D721Med (cell line): ENCODE measurements at regions not wholly inside any gene's neighbourhood (a gene's known extent, or its start where the extent isn't known, plus 50 kb on each side); places are given as distances from the start of the nearest gene placed in this dataset.

Experiments
- DNase-seq: peaks from one replicate; pipeline ENCODE4 v3.0.0; 2011; ENCODE audit warnings: low spot score; ENCODE audit not compliant: insufficient read length
- FAIRE-seq: peaks from 2 replicates; lab custom pipeline; 2011; peaks lifted over from hg19 to GRCh38; lab: Jason Lieb, UNC
- TF ChIP-seq, protein P1 (sequence below): IDR thresholded peaks from 2 replicates; pipeline ENCODE4 v1.5.1; 2012; ENCODE audit warnings: mild to moderate bottlenecking, control low read depth; ENCODE audit not compliant: insufficient read depth; ENCODE audit errors: missing control alignments

DNA sequence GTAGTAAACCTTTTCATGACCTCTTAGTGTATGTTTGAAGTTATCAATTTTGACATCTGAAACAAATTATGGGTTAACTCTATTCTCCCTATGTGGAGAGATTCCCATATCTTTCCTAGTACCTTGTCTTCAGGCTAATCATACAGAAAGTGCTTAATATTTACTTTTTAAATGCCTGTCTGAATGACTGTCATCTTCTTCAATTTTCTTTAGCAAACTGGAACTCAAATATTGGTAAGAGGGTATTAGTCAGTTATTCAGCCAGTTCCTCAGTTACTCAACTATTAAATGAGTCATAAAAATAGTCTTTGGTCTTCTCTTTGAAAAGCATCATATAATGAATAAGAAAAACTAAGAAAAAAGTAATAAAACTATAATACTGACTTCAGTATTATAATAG, 1038.0 kb upstream of the PIK3C3 start:
- TF ChIP-seq, protein P1, sequence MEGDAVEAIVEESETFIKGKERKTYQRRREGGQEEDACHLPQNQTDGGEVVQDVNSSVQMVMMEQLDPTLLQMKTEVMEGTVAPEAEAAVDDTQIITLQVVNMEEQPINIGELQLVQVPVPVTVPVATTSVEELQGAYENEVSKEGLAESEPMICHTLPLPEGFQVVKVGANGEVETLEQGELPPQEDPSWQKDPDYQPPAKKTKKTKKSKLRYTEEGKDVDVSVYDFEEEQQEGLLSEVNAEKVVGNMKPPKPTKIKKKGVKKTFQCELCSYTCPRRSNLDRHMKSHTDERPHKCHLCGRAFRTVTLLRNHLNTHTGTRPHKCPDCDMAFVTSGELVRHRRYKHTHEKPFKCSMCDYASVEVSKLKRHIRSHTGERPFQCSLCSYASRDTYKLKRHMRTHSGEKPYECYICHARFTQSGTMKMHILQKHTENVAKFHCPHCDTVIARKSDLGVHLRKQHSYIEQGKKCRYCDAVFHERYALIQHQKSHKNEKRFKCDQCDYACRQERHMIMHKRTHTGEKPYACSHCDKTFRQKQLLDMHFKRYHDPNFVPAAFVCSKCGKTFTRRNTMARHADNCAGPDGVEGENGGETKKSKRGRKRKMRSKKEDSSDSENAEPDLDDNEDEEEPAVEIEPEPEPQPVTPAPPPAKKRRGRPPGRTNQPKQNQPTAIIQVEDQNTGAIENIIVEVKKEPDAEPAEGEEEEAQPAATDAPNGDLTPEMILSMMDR: no peak
- DNase-seq (no peak), FAIRE-seq (peak; percentile 21)

DNA sequence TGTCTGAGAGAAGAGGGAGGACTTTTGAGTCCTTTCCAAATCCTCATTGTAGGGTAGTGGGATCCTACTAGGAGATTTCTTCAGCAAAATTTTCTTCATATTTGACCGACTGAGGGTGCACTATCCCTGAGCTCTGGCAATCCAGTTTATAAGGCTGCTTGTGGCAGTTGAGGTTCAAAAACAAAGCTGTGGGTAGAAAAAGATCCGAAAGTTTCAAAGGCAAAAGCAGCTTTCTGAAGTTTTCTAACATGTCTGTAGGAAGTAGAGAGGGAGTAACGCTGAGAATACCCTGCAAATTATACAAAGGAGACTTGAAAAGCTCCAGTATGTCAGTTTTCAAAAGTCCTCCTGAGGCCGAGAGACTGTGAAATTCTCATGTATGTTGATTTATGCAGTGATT, 1039.3 kb upstream of the PIK3C3 start:
- TF ChIP-seq, protein P1: no peak
- FAIRE-seq: no peak
- no peak for DNase-seq

DNA sequence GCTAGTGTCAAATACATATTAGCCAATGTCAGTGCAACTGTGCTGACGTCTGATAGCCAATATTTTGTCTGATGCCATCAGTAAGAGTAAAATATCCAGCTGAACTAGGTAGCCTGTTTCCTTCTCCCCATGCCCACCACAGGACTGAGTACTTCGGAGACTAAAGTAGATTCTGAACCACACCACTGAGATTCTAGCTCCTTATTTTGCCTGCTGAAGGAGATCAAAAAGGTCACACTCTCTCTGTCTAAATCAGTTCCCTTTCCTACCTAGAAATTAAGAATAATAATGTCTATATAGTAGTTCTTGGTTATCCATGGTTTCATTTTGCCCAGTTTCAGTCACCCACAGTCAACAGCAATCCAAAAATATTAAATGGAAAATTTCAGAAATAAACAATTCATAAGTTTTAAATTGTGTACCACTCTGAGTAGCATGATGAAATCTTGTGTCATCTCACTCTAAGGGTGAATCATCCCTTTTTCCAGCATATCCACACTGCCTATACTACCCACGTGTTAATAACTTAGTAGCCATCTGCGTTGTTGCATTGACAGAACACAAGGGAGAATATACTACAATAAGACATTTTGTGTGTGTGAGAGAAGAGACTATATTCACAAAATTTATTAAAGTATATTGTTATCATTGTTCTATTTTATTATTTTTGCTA, 1043.3 kb upstream of the PIK3C3 start:
- DNase-seq (no peak), FAIRE-seq (no peak)
- TF ChIP-seq, protein P1: no peak

DNA sequence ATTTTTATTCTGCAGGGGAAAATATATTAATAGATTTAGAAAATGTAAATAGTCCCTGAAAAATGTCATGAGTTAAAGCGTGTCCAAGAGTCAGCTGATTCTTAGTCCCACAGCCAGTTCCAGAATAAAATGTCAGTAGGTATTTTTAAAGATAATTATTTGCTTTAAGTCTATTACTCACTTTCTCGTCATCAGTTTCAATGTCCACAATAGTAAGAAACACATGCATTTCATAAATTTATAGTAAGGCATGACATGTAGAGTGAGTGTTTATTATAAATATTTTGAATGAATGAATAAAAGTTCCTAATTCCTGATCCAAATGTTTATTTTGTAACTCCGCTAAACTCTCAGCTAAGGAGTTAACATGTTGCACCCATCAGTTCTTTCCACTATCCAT, 1044.0 kb upstream of the PIK3C3 start:
- DNase-seq (no peak), FAIRE-seq (peak; percentile 11)
- TF ChIP-seq, protein P1: no peak

DNA sequence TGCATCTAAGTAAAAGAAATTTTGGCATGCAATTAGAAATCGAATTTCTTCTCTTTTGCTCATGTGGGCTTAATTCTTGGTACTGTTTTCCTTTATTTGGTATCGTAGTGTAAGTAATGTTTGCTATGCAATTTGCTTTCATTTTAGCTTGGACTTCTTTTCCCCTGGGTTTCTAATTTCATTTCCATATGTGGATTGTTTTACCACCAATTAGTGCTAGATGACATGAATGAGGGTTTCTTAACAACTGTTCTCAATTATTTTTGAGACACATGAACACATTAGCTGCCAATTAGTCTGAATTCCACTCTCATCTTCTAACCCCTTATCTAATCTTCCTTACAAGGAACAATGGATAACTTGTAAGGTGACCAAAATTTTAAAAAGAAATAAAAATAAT, 1047.2 kb upstream of the PIK3C3 start:
- DNase-seq (no peak), FAIRE-seq (peak; percentile 71)
- TF ChIP-seq, protein P1: no peak

DNA sequence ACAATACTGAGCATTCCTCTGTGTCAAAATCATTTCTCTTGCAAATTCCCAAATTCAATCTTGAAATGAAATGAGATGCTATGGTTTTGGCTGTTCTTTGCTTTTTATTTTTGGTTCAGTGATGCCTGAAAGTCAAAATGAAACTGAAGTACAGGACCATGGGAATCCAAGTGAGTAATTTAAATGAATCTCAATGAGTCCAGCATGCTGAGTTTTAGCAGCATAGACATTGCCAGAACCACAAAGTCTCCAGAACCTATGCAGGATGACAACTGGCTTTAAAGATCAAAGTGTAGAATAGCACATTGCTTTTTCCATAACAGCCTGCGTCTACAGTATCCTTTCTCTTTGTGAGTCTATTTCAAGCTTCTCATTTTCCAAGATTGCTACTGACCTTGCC, 1050.7 kb upstream of the PIK3C3 start:
- DNase-seq (no peak), FAIRE-seq (peak; percentile 77)
- TF ChIP-seq, protein P1: no peak

DNA sequence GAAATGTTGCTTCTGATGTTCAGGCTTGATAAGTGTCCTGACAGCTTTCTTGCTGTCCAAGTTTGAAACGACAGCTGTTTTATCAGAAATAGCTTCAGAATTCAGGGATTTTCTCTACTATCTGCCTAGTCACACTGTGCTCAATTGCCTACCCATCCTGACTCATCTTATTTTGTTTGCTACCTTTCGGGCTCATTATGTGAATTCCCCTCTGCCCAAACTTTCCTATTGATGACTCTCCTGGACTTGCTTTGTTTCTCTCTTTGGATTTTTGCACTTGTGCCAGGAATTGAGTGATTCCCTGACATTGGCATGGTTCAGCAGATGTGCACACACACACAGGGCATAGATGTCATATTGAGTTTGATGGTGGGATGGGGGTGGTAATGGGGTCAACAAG, 1052.6 kb upstream of the PIK3C3 start:
- DNase-seq (no peak), FAIRE-seq (no peak)
- TF ChIP-seq, protein P1: no peak
